K562 (cell line): ENCODE measurements at regions not wholly inside any gene's neighbourhood (a gene's known extent, or its start where the extent isn't known, plus 50 kb on each side); places are given as distances from the start of the nearest gene placed in this dataset.
"Not testable (repeated sequence)": the region's sequence is repeated elsewhere in the genome, so short reads cannot be mapped to it uniquely, and the experiment has no call there.

ENCODE experiments used
- EP300 ChIP-seq: IDR thresholded peaks from 2 replicates; pipeline ENCODE4 v1.6.1; 2012; ENCODE audit warnings: low read length, improper control_type of control experiment
- EZH2 ChIP-seq: IDR thresholded peaks from 2 replicates; pipeline ENCODE4 v1.6.1; 2012; ENCODE audit warnings: low read depth, mild to moderate bottlenecking, inconsistent platforms, low read length, borderline replicate concordance
- FOXA1 ChIP-seq: fragments of 450-650 bp; IDR thresholded peaks from 2 replicates; pipeline ENCODE4 v1.6.1; 2016; ENCODE audit warnings: mild to moderate bottlenecking, borderline replicate concordance
- FOXJ2 ChIP-seq: fragments of 200-800 bp; sonication (Bioruptor generic); IDR thresholded peaks from 2 replicates; pipeline ENCODE4 v1.6.1; 2016; ENCODE audit warnings: missing genetic modification characterization, missing compliant biosample characterization
- RBBP5 ChIP-seq: fragments of 200-600 bp; sonication (generic); IDR thresholded peaks from 2 replicates; pipeline ENCODE4 v1.6.1; 2012; ENCODE audit warnings: borderline replicate concordance, mild to moderate bottlenecking, low read length, control low read depth, inconsistent platforms; ENCODE audit not compliant: insufficient read depth, poor library complexity, severe bottlenecking
- RBFOX2 ChIP-seq: fragments of 200-400 bp; formaldehyde crosslinking; IDR thresholded peaks from 2 replicates; pipeline ENCODE4 v1.6.1; 2017; ENCODE audit warnings: low read depth, mild to moderate bottlenecking, low read length, moderate library complexity
- TEAD4 ChIP-seq, 2 experiments: sonication (generic) in 1 of 2; formaldehyde crosslinking in 1 of 2; IDR thresholded peaks; 2 replicates each; pipeline versions ENCODE4 v1.6.1 to v1.8.0; 2012 to 2022; ENCODE audit warnings: borderline replicate concordance in 1 of 2, inconsistent platforms in 1 of 2, low read length in 1 of 2, mild to moderate bottlenecking in 1 of 2, missing genetic modification reagents in 1 of 2
- ZNF212 ChIP-seq: fragments of 450-650 bp; formaldehyde crosslinking; IDR thresholded peaks from 2 replicates; pipeline ENCODE4 v1.4.0; 2020; ENCODE audit warnings: mild to moderate bottlenecking
- TF ChIP-seq, protein P1 (sequence below), 2 experiments: fragments of 450-650 bp in 1 of 2; IDR thresholded peaks; 2 replicates each; pipeline ENCODE4 v1.6.1; 2011 to 2017; ENCODE audit warnings: low read depth in 2 of 2, antibody characterized with exemption in 1 of 2, borderline replicate concordance in 1 of 2, low read length in 1 of 2, mild to moderate bottlenecking in 1 of 2, mixed read lengths in 1 of 2; ENCODE audit not compliant: control insufficient read depth in 1 of 2

- TF ChIP-seq EZH2; RBBP5; ZNF212 (CRISPR knock-in tag); FOXA1; TEAD4 (IDR thresholded peaks at IDR 0.05; ENCODE audit: low read length); TEAD4 (CRISPR knock-in tag; IDR thresholded peaks at IDR 0.05; ENCODE audit: borderline replicate concordance); EP300; RBFOX2; FOXJ2 (tag): not testable (repeated sequence)
- TF ChIP-seq, protein P1, sequence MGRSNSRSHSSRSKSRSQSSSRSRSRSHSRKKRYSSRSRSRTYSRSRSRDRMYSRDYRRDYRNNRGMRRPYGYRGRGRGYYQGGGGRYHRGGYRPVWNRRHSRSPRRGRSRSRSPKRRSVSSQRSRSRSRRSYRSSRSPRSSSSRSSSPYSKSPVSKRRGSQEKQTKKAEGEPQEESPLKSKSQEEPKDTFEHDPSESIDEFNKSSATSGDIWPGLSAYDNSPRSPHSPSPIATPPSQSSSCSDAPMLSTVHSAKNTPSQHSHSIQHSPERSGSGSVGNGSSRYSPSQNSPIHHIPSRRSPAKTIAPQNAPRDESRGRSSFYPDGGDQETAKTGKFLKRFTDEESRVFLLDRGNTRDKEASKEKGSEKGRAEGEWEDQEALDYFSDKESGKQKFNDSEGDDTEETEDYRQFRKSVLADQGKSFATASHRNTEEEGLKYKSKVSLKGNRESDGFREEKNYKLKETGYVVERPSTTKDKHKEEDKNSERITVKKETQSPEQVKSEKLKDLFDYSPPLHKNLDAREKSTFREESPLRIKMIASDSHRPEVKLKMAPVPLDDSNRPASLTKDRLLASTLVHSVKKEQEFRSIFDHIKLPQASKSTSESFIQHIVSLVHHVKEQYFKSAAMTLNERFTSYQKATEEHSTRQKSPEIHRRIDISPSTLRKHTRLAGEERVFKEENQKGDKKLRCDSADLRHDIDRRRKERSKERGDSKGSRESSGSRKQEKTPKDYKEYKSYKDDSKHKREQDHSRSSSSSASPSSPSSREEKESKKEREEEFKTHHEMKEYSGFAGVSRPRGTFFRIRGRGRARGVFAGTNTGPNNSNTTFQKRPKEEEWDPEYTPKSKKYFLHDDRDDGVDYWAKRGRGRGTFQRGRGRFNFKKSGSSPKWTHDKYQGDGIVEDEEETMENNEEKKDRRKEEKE (IDR thresholded peaks at IDR 0.05; ENCODE audit: borderline replicate concordance in 1 of 2, control insufficient read depth in 1 of 2, low read depth in 2 of 2, low read length in 1 of 2) = not testable (repeated sequence)
Measured at GRCh38 chr13:111051726-111052232, 63.3 kb upstream of the ARHGEF7 start.
